ENCODE measurements at regions not wholly inside any gene's neighbourhood (a gene's known extent, or its start where the extent isn't known, plus 50 kb on each side); places are given as distances from the start of the nearest gene placed in this dataset.

- Mint-ChIP-seq H3K27ac (no peak overlapping the region), H3K4me1 (no peaks in the 10 kb centered on the region), H3K27me3 (ENCODE audit: low read depth, poor library complexity) (no peaks in the 10 kb centered on the region), H3K9me3 (peaks cover 25% of the 10 kb centered on the region), H3K4me3 (no peak overlapping the region), H3K36me3 (ENCODE audit: low read depth) (peaks cover 39% of the 10 kb centered on the region)
- no peak for TF ChIP-seq CTCF (IDR thresholded peaks at IDR 0.05)
- no peak for DNase-seq
These were observed 79.5 kb downstream of the KCNRG start for GRCh38 chr13:50094615-50095293.

- H3K27ac Mint-ChIP-seq = no peak overlapping the region
- no peaks in the 10 kb centered on the region for H3K4me1 Mint-ChIP-seq
- H3K27me3 Mint-ChIP-seq (ENCODE audit: low read depth, poor library complexity) = no peaks in the 10 kb centered on the region
- DNase-seq = no peak
- H3K9me3 Mint-ChIP-seq = peaks cover 30% of the 10 kb centered on the region
- H3K4me3 Mint-ChIP-seq = no peak overlapping the region
- TF ChIP-seq CTCF (IDR thresholded peaks at IDR 0.05) = no peak
- peaks cover 50% of the 10 kb centered on the region for H3K36me3 Mint-ChIP-seq (ENCODE audit: low read depth)
These were observed 83.4 kb downstream of the KCNRG start for GRCh38 chr13:50098693-50099092.

- Mint-ChIP-seq H3K27me3 (ENCODE audit: low read depth, poor library complexity) (no peaks in the 10 kb centered on the region), H3K36me3 (ENCODE audit: low read depth) (peaks cover 56% of the 10 kb centered on the region), H3K4me3 (no peak overlapping the region), H3K27ac (no peak overlapping the region), H3K4me1 (no peaks in the 10 kb centered on the region), H3K9me3 (peaks cover 30% of the 10 kb centered on the region)
- DNase-seq = no peak
- TF ChIP-seq CTCF (IDR thresholded peaks at IDR 0.05) = no peak
These were observed 84.2 kb downstream of the KCNRG start for GRCh38 chr13:50099473-50099872.

GRCh38 chr13:50101590-50101989 is 86.3 kb downstream of the KCNRG start:
- Mint-ChIP-seq H3K9me3 (peaks cover 27% of the 10 kb centered on the region), H3K4me1 (no peaks in the 10 kb centered on the region), H3K36me3 (ENCODE audit: low read depth) (peaks cover 48% of the 10 kb centered on the region), H3K4me3 (no peak overlapping the region), H3K27ac (no peak overlapping the region), H3K27me3 (ENCODE audit: low read depth, poor library complexity) (no peaks in the 10 kb centered on the region)
- DNase-seq = no peak
- no peak for TF ChIP-seq CTCF (IDR thresholded peaks at IDR 0.05)

- H3K27ac Mint-ChIP-seq = no peak overlapping the region
These were observed 89.2 kb downstream of the KCNRG start for GRCh38 chr13:50104493-50104892.

More at GRCh38 chr13:50104493-50104892, 89.2 kb downstream of the KCNRG start:
- Mint-ChIP-seq H3K36me3 (ENCODE audit: low read depth) (peaks cover 23% of the 10 kb centered on the region), H3K4me3 (no peak overlapping the region), H3K27me3 (ENCODE audit: low read depth, poor library complexity) (no peaks in the 10 kb centered on the region), H3K9me3 (peaks cover 5% of the 10 kb centered on the region), H3K4me1 (no peaks in the 10 kb centered on the region)
- no peak for DNase-seq
- no peak for TF ChIP-seq CTCF (IDR thresholded peaks at IDR 0.05)

Measured in nephron progenitor cell (in vitro differentiated cells).